OCI-LY7 (cell line): ENCODE measurements at regions not wholly inside any gene's neighbourhood (a gene's known extent, or its start where the extent isn't known, plus 50 kb on each side); places are given as distances from the start of the nearest gene placed in this dataset.

Source experiments
- BruUV-seq: library from RNA; stranded (reverse); fragments of 400-500 nt; replicated peaks from 2 replicates; lab custom pipeline; 2021; lab: Mats Ljungman, UMichigan
- CTCF ChIA-PET: fragments of 300-600 bp; sonication (Branson Sonifier 250); formaldehyde crosslinking; loops from one replicate; lab custom pipeline; 2022; ENCODE audit warnings: antibody characterized with exemption; ENCODE audit not compliant: unreplicated experiment; lab: Charles Lee
- POLR2A ChIA-PET: fragments of 300-600 bp; sonication (Branson Sonifier 250); formaldehyde crosslinking; loops from one replicate; lab custom pipeline; 2022; ENCODE audit warnings: antibody characterized with exemption; lab: Charles Lee
- DNase-seq: peaks from one replicate; pipeline ENCODE4 v3.0.0-alpha.2; 2015; ENCODE audit warnings: low spot score
- H2AFZ ChIP-seq: fragments of 200-600 bp; sonication (generic), shearing (Covaris generic); 2 replicates; pipeline ENCODE4 v1.6.1; 2014; ENCODE audit warnings: mild to moderate bottlenecking, antibody characterized with exemption, low read length, moderate library complexity
- H3K27ac ChIP-seq: fragments of 200-600 bp; sonication (generic); 2 replicates; pipeline ENCODE4 v1.5.1; 2014; ENCODE audit warnings: mixed run types, low read depth, mild to moderate bottlenecking, moderate library complexity, low read length, inconsistent platforms; ENCODE audit not compliant: poor library complexity, severe bottlenecking
- H3K36me3 ChIP-seq: fragments of 200-600 bp; sonication (generic); 2 replicates; pipeline ENCODE4 v1.6.1; 2014; ENCODE audit warnings: mild to moderate bottlenecking, antibody characterized with exemption, low read length, moderate library complexity, mixed read lengths; ENCODE audit not compliant: insufficient read depth
- H3K4me1 ChIP-seq: fragments of 200-600 bp; sonication (generic); 2 replicates; pipeline ENCODE4 v1.5.1; 2014; ENCODE audit warnings: mild to moderate bottlenecking, low read length; ENCODE audit not compliant: insufficient read depth, poor library complexity, severe bottlenecking
- H3K4me2 ChIP-seq: fragments of 200-600 bp; sonication (generic); 2 replicates; pipeline ENCODE4 v1.6.1; 2014; ENCODE audit warnings: mild to moderate bottlenecking, low read length
- H3K4me3 ChIP-seq: fragments of 200-600 bp; sonication (generic); 2 replicates; pipeline ENCODE4 v1.5.1; 2014; ENCODE audit warnings: mild to moderate bottlenecking, low read depth, low read length; ENCODE audit not compliant: poor library complexity, severe bottlenecking
- H3K79me2 ChIP-seq: fragments of 200-600 bp; sonication (generic); 2 replicates; pipeline ENCODE4 v1.6.1; 2016; ENCODE audit warnings: low read depth, mild to moderate bottlenecking, low read length, moderate library complexity, mixed read lengths; ENCODE audit not compliant: insufficient read depth
- H3K9me2 ChIP-seq: fragments of 200-600 bp; sonication (generic); 2 replicates; pipeline ENCODE4 v1.6.1; 2016; ENCODE audit warnings: mild to moderate bottlenecking, low read length, mixed read lengths; ENCODE audit not compliant: insufficient read depth
- H3K9me3 ChIP-seq: fragments of 200-600 bp; sonication (generic); 2 replicates; pipeline ENCODE4 v1.6.1; 2014; ENCODE audit warnings: mild to moderate bottlenecking, mixed run types, low read length, mixed read lengths
- H4K20me1 ChIP-seq: fragments of 200-600 bp; sonication (generic); 2 replicates; pipeline ENCODE4 v1.6.1; 2014; ENCODE audit warnings: mild to moderate bottlenecking, antibody characterized with exemption, low read length, moderate library complexity, mixed read lengths; ENCODE audit not compliant: insufficient read depth
- CTCF ChIP-seq: fragments of 200-600 bp; sonication (generic); conservative IDR thresholded peaks from 2 replicates; pipeline ENCODE4 v1.5.1; 2014; ENCODE audit warnings: mild to moderate bottlenecking, antibody characterized with exemption, low read length, moderate library complexity, mixed read lengths
- EZH2phosphoT487 ChIP-seq: fragments of 200-600 bp; sonication (generic); IDR thresholded peaks from 2 replicates; pipeline ENCODE4 v1.6.1; 2018; ENCODE audit warnings: low read depth, borderline replicate concordance, mild to moderate bottlenecking, mixed run types, antibody characterized with exemption, low read length, moderate library complexity, mixed read lengths
- intact Hi-C: fragments of 100-400 bp; cut with micrococcal nuclease; formaldehyde crosslinking; loops from one replicate; pipeline ENCODE4 v1.10.0; 2022; ENCODE audit not compliant: unreplicated experiment

- ChIA-PET CTCF (no interaction called here), POLR2A (no interaction called here)
- Histone ChIP-seq H4K20me1 (no peaks in the 10 kb centered on the region), H3K27ac (no peak overlapping the region), H3K9me3 (no peaks in the 10 kb centered on the region), H3K4me1 (no peaks in the 10 kb centered on the region), H3K79me2 (no peaks in the 10 kb centered on the region), H2AFZ (no peak overlapping the region), H3K9me2 (no peaks in the 10 kb centered on the region), H3K36me3 (no peaks in the 10 kb centered on the region), H3K4me2 (no peak overlapping the region), H3K4me3 (no peak overlapping the region)
- no TSS peak for BruUV-seq
- TF ChIP-seq EZH2phosphoT487, result no peak
- no peak for TF ChIP-seq CTCF
- no peak for DNase-seq
- intact Hi-C loops, result no loop called here
Measured at GRCh38 chr4:127204322-127204721, 428.4 kb upstream of the INTU start.

GRCh38 chr4:127209580-127210095 lies 423.1 kb upstream of the INTU start:
- ChIA-PET CTCF (no interaction called here), POLR2A (no interaction called here)
- no peak overlapping the region for H3K4me2 ChIP-seq
- no peaks in the 10 kb centered on the region for H3K36me3 ChIP-seq
- H3K9me3 ChIP-seq, result no peaks in the 10 kb centered on the region
- intact Hi-C loops, result no loop called here
- no peaks in the 10 kb centered on the region for H4K20me1 ChIP-seq
- H3K4me3 ChIP-seq, result no peak overlapping the region
- no peaks in the 10 kb centered on the region for H3K79me2 ChIP-seq
- no peak overlapping the region for H3K27ac ChIP-seq
- no peaks in the 10 kb centered on the region for H3K4me1 ChIP-seq
- TF ChIP-seq EZH2phosphoT487, result no peak
- TF ChIP-seq CTCF, result no peak
- no peaks in the 10 kb centered on the region for H3K9me2 ChIP-seq
- no peak overlapping the region for H2AFZ ChIP-seq
- DNase-seq, result no peak
- BruUV-seq, result no TSS peak

GRCh38 chr4:127210893-127211649 lies 421.7 kb upstream of the INTU start:
- Histone ChIP-seq H4K20me1 (no peaks in the 10 kb centered on the region), H3K9me2 (no peaks in the 10 kb centered on the region), H3K79me2 (no peaks in the 10 kb centered on the region), H3K4me1 (no peaks in the 10 kb centered on the region), H3K4me3 (no peak overlapping the region), H3K9me3 (no peaks in the 10 kb centered on the region), H2AFZ (no peak overlapping the region), H3K27ac (no peak overlapping the region), H3K36me3 (no peaks in the 10 kb centered on the region), H3K4me2 (no peak overlapping the region)
- ChIA-PET POLR2A (no interaction called here), CTCF (no interaction called here)
- no TSS peak for BruUV-seq
- TF ChIP-seq CTCF, result no peak
- DNase-seq, result no peak
- intact Hi-C loops, result no loop called here
